ENCODE measurements at regions not wholly inside any gene's neighbourhood (a gene's known extent, or its start where the extent isn't known, plus 50 kb on each side); places are given as distances from the start of the nearest gene placed in this dataset.

GRCh38 chr3:118245312-118245711 lies 789.3 kb downstream of the IGSF11 start:
- TF ChIP-seq ARNT (IDR thresholded peaks at IDR 0.05) (no peak), NFRKB (IDR thresholded peaks at IDR 0.05) (no peak), SP1 (IDR thresholded peaks at IDR 0.05) (no peak), L3MBTL2 (conservative IDR thresholded peaks at IDR 0.05) (no peak), TARDBP (IDR thresholded peaks at IDR 0.05) (no peak), FOXA1 (IDR thresholded peaks at IDR 0.05) (no peak), FOXM1 (IDR thresholded peaks at IDR 0.05; ENCODE audit: borderline replicate concordance) (no peak)
